K562 (cell line): ENCODE measurements at regions not wholly inside any gene's neighbourhood (a gene's known extent, or its start where the extent isn't known, plus 50 kb on each side); places are given as distances from the start of the nearest gene placed in this dataset.

Experiments used
- BDP1 ChIP-seq: IDR thresholded peaks from 3 replicates; pipeline ENCODE4 v1.6.1; 2011; ENCODE audit not compliant: insufficient read length, insufficient read depth
- FOS ChIP-seq: IDR thresholded peaks from 3 replicates; pipeline ENCODE4 v1.6.1; 2011; ENCODE audit not compliant: insufficient read length; ENCODE audit errors: extremely low read depth
- FOXA3 ChIP-seq, 2 experiments: fragments of 450-650 bp in 1 of 2; sonication (generic) in 1 of 2; formaldehyde crosslinking; IDR thresholded peaks in 1 of 2; conservative IDR thresholded peaks in 1 of 2; 2 replicates each; pipeline versions ENCODE4 v1.4.0 to v1.8.0; 2020 to 2022; ENCODE audit warnings: mild to moderate bottlenecking in 2 of 2, missing genetic modification reagents in 1 of 2
- GTF2F1 ChIP-seq: IDR thresholded peaks from 2 replicates; pipeline ENCODE4 v1.6.1; 2011; ENCODE audit warnings: low read depth, low read length, improper control_type of control experiment
- HCFC1 ChIP-seq: IDR thresholded peaks from 2 replicates; pipeline ENCODE4 v1.6.1; 2012; ENCODE audit warnings: low read depth, low read length, improper control_type of control experiment
- MAFF ChIP-seq: IDR thresholded peaks from 2 replicates; pipeline ENCODE4 v1.6.1; 2012; ENCODE audit warnings: low read length, improper control_type of control experiment
- MTA2 ChIP-seq: fragments of 450-650 bp; IDR thresholded peaks from 2 replicates; pipeline ENCODE4 v1.6.1; 2016; ENCODE audit warnings: low read depth
- NCOA2 ChIP-seq, 2 experiments: fragments of 450-650 bp; IDR thresholded peaks; 2 replicates each; pipeline ENCODE4 v1.6.1; 2018; ENCODE audit warnings: mild to moderate bottlenecking in 2 of 2, moderate library complexity in 1 of 2; ENCODE audit not compliant: partially characterized antibody in 2 of 2
- NR1H2 ChIP-seq: sonication (generic); formaldehyde crosslinking; IDR thresholded peaks from 2 replicates; pipeline ENCODE4 v1.4.0; 2020; ENCODE audit warnings: mild to moderate bottlenecking, missing genetic modification reagents
- PRPF4 ChIP-seq: fragments of 200-400 bp; formaldehyde crosslinking; IDR thresholded peaks from one replicate; pipeline ENCODE4 v1.6.1; 2017; ENCODE audit warnings: low read length, low read depth, mild to moderate bottlenecking; ENCODE audit not compliant: insufficient read depth, poor library complexity, severe bottlenecking
- RAD21 ChIP-seq, 2 experiments: fragments of 250-450 bp in 1 of 2; fragments of 450-650 bp in 1 of 2; sonication (Bioruptor Pico) in 1 of 2; formaldehyde crosslinking in 1 of 2; IDR thresholded peaks in 1 of 2; conservative IDR thresholded peaks in 1 of 2; 2 replicates each; pipeline versions ENCODE4 v1.4.0 to v1.8.0; 2020 to 2022; ENCODE audit warnings: mild to moderate bottlenecking in 2 of 2, moderate library complexity in 1 of 2
- ZBTB7A ChIP-seq: IDR thresholded peaks from 2 replicates; pipeline ENCODE4 v1.6.1; 2011; ENCODE audit warnings: low read depth, mild to moderate bottlenecking, low read length, moderate library complexity, borderline replicate concordance; ENCODE audit not compliant: control insufficient read depth
- ZNF780A ChIP-seq: fragments of 250-450 bp; sonication (Bioruptor Pico); IDR thresholded peaks from 2 replicates; pipeline ENCODE4 v1.5.0; 2021; ENCODE audit warnings: mild to moderate bottlenecking
- ZNF830 ChIP-seq: fragments of 250-450 bp; sonication (Bioruptor Pico); IDR thresholded peaks from 2 replicates; pipeline ENCODE4 v1.5.0; 2021; ENCODE audit warnings: mild to moderate bottlenecking
- ZZZ3 ChIP-seq: fragments of 450-650 bp; IDR thresholded peaks from 2 replicates; pipeline ENCODE4 v1.6.1; 2016; ENCODE audit warnings: antibody characterized with exemption, mild to moderate bottlenecking, moderate library complexity
- TF ChIP-seq, protein P1 (sequence below): fragments of 450-650 bp; formaldehyde crosslinking; IDR thresholded peaks from 2 replicates; pipeline ENCODE4 v1.4.0; 2022; ENCODE audit warnings: mild to moderate bottlenecking, moderate library complexity
- TF ChIP-seq, protein P2 (sequence below): fragments of 450-650 bp; IDR thresholded peaks from 2 replicates; pipeline ENCODE4 v1.6.1; 2017; ENCODE audit warnings: antibody characterized with exemption
- TF ChIP-seq, protein P3 (sequence below): fragments of 450-650 bp; IDR thresholded peaks from 2 replicates; pipeline ENCODE4 v1.6.1; 2016; ENCODE audit warnings: borderline replicate concordance
- TF ChIP-seq, protein P4 (sequence below): sonication (generic); formaldehyde crosslinking; IDR thresholded peaks from 2 replicates; pipeline ENCODE4 v1.8.0; 2022; ENCODE audit warnings: missing genetic modification reagents, mild to moderate bottlenecking, borderline replicate concordance
- TF ChIP-seq, protein P5 (sequence below): fragments of 200-800 bp; sonication (Bioruptor generic); IDR thresholded peaks from 2 replicates; pipeline ENCODE4 v1.6.1; 2017; ENCODE audit warnings: missing genetic modification characterization, missing compliant biosample characterization

DNA sequence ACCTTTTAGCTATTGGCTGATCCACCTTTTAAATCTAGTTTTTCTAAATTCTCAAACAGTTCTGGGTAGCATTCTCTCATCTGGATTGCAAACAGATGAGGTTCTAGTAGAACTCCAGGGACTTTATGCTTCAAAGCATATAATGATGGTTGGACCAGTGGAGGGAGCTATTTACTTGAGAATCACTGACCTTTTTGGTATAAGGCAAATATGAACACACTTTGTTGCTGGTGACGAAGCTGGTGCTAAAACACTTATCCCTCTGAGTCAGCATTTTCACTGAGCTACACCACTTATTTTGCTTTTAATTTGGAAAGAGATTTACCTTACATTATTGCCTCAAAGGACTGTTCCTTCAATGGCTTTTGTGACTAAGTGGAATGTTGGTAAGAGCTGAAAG, 58.6 kb upstream of the SLITRK3 start (continued):
- TF ChIP-seq, protein P1, sequence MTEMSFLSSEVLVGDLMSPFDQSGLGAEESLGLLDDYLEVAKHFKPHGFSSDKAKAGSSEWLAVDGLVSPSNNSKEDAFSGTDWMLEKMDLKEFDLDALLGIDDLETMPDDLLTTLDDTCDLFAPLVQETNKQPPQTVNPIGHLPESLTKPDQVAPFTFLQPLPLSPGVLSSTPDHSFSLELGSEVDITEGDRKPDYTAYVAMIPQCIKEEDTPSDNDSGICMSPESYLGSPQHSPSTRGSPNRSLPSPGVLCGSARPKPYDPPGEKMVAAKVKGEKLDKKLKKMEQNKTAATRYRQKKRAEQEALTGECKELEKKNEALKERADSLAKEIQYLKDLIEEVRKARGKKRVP, result no peak
- no peak for TF ChIP-seq HCFC1
- no peak for TF ChIP-seq NR1H2
- TF ChIP-seq PRPF4, result no peak
- TF ChIP-seq, protein P2, sequence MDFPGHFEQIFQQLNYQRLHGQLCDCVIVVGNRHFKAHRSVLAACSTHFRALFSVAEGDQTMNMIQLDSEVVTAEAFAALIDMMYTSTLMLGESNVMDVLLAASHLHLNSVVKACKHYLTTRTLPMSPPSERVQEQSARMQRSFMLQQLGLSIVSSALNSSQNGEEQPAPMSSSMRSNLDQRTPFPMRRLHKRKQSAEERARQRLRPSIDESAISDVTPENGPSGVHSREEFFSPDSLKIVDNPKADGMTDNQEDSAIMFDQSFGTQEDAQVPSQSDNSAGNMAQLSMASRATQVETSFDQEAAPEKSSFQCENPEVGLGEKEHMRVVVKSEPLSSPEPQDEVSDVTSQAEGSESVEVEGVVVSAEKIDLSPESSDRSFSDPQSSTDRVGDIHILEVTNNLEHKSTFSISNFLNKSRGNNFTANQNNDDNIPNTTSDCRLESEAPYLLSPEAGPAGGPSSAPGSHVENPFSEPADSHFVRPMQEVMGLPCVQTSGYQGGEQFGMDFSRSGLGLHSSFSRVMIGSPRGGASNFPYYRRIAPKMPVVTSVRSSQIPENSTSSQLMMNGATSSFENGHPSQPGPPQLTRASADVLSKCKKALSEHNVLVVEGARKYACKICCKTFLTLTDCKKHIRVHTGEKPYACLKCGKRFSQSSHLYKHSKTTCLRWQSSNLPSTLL, result no peak
- TF ChIP-seq, protein P3, sequence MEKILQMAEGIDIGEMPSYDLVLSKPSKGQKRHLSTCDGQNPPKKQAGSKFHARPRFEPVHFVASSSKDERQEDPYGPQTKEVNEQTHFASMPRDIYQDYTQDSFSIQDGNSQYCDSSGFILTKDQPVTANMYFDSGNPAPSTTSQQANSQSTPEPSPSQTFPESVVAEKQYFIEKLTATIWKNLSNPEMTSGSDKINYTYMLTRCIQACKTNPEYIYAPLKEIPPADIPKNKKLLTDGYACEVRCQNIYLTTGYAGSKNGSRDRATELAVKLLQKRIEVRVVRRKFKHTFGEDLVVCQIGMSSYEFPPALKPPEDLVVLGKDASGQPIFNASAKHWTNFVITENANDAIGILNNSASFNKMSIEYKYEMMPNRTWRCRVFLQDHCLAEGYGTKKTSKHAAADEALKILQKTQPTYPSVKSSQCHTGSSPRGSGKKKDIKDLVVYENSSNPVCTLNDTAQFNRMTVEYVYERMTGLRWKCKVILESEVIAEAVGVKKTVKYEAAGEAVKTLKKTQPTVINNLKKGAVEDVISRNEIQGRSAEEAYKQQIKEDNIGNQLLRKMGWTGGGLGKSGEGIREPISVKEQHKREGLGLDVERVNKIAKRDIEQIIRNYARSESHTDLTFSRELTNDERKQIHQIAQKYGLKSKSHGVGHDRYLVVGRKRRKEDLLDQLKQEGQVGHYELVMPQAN, result no peak
- TF ChIP-seq BDP1, result no peak
- TF ChIP-seq ZZZ3, result no peak
- TF ChIP-seq, protein P4, sequence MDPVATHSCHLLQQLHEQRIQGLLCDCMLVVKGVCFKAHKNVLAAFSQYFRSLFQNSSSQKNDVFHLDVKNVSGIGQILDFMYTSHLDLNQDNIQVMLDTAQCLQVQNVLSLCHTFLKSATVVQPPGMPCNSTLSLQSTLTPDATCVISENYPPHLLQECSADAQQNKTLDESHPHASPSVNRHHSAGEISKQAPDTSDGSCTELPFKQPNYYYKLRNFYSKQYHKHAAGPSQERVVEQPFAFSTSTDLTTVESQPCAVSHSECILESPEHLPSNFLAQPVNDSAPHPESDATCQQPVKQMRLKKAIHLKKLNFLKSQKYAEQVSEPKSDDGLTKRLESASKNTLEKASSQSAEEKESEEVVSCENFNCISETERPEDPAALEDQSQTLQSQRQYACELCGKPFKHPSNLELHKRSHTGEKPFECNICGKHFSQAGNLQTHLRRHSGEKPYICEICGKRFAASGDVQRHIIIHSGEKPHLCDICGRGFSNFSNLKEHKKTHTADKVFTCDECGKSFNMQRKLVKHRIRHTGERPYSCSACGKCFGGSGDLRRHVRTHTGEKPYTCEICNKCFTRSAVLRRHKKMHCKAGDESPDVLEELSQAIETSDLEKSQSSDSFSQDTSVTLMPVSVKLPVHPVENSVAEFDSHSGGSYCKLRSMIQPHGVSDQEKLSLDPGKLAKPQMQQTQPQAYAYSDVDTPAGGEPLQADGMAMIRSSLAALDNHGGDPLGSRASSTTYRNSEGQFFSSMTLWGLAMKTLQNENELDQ, result no peak
- TF ChIP-seq GTF2F1, result no peak
- TF ChIP-seq FOXA3 (CRISPR knock-in tag; conservative IDR thresholded peaks at IDR 0.05 in 1 of 2, IDR thresholded peaks at IDR 0.05 in 1 of 2), result no peak
- TF ChIP-seq MTA2, result no peak
- no peak for TF ChIP-seq ZNF830 (CRISPR knock-in tag)
- TF ChIP-seq ZBTB7A, result no peak
- no peak for TF ChIP-seq ZNF780A (CRISPR knock-in tag)
- peak in 1 of 2 experiments; percentile 16; a peak in 1 of 4 replicates for TF ChIP-seq RAD21 (CRISPR knock-in tag; conservative IDR thresholded peaks at IDR 0.05 in 1 of 2, IDR thresholded peaks at IDR 0.05 in 1 of 2)
- TF ChIP-seq, protein P5, sequence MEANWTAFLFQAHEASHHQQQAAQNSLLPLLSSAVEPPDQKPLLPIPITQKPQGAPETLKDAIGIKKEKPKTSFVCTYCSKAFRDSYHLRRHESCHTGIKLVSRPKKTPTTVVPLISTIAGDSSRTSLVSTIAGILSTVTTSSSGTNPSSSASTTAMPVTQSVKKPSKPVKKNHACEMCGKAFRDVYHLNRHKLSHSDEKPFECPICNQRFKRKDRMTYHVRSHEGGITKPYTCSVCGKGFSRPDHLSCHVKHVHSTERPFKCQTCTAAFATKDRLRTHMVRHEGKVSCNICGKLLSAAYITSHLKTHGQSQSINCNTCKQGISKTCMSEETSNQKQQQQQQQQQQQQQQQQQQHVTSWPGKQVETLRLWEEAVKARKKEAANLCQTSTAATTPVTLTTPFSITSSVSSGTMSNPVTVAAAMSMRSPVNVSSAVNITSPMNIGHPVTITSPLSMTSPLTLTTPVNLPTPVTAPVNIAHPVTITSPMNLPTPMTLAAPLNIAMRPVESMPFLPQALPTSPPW (CRISPR knock-in tag), result no peak
- no peak for TF ChIP-seq NCOA2 (IDR thresholded peaks at IDR 0.05; ENCODE audit: partially characterized antibody in 2 of 2)
- peak; percentile 41; the same call in 1 of the 2 replicates for TF ChIP-seq MAFF
- no peak for TF ChIP-seq FOS
